Globus pallidus (tissue), 1 donor: ENCODE measurements at regions not wholly inside any gene's neighbourhood (a gene's known extent, or its start where the extent isn't known, plus 50 kb on each side); places are given as distances from the start of the nearest gene placed in this dataset.

Source experiments
- DNase-seq: peaks from one replicate; pipeline ENCODE4 v3.0.0-alpha.2; 2015; ENCODE audit warnings: low spot score

- DNase-seq: peak; percentile 90
Measured at GRCh38 chr13:80131204-80131603, 209.7 kb downstream of the SPRY2 start.

- no peak for DNase-seq
Measured at GRCh38 chr13:80126389-80127068, 214.4 kb downstream of the SPRY2 start.

- DNase-seq: no peak
Measured at GRCh38 chr13:80123945-80124344, 217.0 kb downstream of the SPRY2 start.

- no peak for DNase-seq
Measured at GRCh38 chr13:80121038-80121437, 219.9 kb downstream of the SPRY2 start.

GRCh38 chr13:80118506-80118905 is 222.4 kb downstream of the SPRY2 start:
- no peak for DNase-seq

- DNase-seq: no peak
Measured at GRCh38 chr13:80118099-80118498, 222.8 kb downstream of the SPRY2 start.

- no peak for DNase-seq
Measured at GRCh38 chr13:80117515-80117914, 223.4 kb downstream of the SPRY2 start.

- no peak for DNase-seq
Measured at GRCh38 chr13:80116107-80116506, 224.8 kb downstream of the SPRY2 start.

GRCh38 chr13:80115616-80116015 is 225.3 kb downstream of the SPRY2 start:
- no peak for DNase-seq

- DNase-seq: no peak
Measured at GRCh38 chr13:80113714-80114454, 227.0 kb downstream of the SPRY2 start.

GRCh38 chr13:80109303-80109702 is 231.6 kb downstream of the SPRY2 start:
- DNase-seq: no peak

GRCh38 chr13:80105350-80105749 is 235.6 kb downstream of the SPRY2 start:
- no peak for DNase-seq

GRCh38 chr13:80101040-80101439 is 239.9 kb downstream of the SPRY2 start:
- DNase-seq: no peak

GRCh38 chr13:80100636-80101035 is 240.3 kb downstream of the SPRY2 start:
- no peak for DNase-seq

- DNase-seq: no peak
Measured at GRCh38 chr13:80097561-80097960, 243.4 kb downstream of the SPRY2 start.

GRCh38 chr13:80096383-80096782 is 244.5 kb downstream of the SPRY2 start:
- no peak for DNase-seq

GRCh38 chr13:80094526-80094925 is 246.4 kb downstream of the SPRY2 start:
- DNase-seq: no peak

GRCh38 chr13:80093888-80094287 is 247.0 kb downstream of the SPRY2 start:
- DNase-seq: no peak

GRCh38 chr13:80086304-80086721 is 254.6 kb downstream of the SPRY2 start:
- no peak for DNase-seq

- DNase-seq: peak; percentile 13
Measured at GRCh38 chr13:80083853-80084676, 256.9 kb downstream of the SPRY2 start.

- DNase-seq: peak; percentile 12
Measured at GRCh38 chr13:80083081-80083852, 257.7 kb downstream of the SPRY2 start.
